ENCODE measurements at regions not wholly inside any gene's neighbourhood (a gene's known extent, or its start where the extent isn't known, plus 50 kb on each side); places are given as distances from the start of the nearest gene placed in this dataset.

GRCh38 chr10:124279298-124279697, 139.4 kb downstream of the OAT start:
- no peak for DNase-seq (ENCODE audit: low spot score)
- TF ChIP-seq, protein P1, sequence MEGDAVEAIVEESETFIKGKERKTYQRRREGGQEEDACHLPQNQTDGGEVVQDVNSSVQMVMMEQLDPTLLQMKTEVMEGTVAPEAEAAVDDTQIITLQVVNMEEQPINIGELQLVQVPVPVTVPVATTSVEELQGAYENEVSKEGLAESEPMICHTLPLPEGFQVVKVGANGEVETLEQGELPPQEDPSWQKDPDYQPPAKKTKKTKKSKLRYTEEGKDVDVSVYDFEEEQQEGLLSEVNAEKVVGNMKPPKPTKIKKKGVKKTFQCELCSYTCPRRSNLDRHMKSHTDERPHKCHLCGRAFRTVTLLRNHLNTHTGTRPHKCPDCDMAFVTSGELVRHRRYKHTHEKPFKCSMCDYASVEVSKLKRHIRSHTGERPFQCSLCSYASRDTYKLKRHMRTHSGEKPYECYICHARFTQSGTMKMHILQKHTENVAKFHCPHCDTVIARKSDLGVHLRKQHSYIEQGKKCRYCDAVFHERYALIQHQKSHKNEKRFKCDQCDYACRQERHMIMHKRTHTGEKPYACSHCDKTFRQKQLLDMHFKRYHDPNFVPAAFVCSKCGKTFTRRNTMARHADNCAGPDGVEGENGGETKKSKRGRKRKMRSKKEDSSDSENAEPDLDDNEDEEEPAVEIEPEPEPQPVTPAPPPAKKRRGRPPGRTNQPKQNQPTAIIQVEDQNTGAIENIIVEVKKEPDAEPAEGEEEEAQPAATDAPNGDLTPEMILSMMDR (IDR thresholded peaks at IDR 0.05; ENCODE audit: extremely low read depth, insufficient read depth, missing control alignments), result no peak
- in situ Hi-C loops (cut with MboI; ENCODE audit: low pct_unique_long_range_greater_than_20kb, low sequenced_read_pairs, unreplicated experiment), result no loop called here

- TF ChIP-seq, protein P1 (IDR thresholded peaks at IDR 0.05; ENCODE audit: extremely low read depth, insufficient read depth, missing control alignments), result no peak
- DNase-seq (ENCODE audit: low spot score), result no peak
- in situ Hi-C loops (cut with MboI; ENCODE audit: low pct_unique_long_range_greater_than_20kb, low sequenced_read_pairs, unreplicated experiment), result no loop called here
Observed at GRCh38 chr10:124278356-124278755, 140.4 kb downstream of the OAT start.

DNA sequence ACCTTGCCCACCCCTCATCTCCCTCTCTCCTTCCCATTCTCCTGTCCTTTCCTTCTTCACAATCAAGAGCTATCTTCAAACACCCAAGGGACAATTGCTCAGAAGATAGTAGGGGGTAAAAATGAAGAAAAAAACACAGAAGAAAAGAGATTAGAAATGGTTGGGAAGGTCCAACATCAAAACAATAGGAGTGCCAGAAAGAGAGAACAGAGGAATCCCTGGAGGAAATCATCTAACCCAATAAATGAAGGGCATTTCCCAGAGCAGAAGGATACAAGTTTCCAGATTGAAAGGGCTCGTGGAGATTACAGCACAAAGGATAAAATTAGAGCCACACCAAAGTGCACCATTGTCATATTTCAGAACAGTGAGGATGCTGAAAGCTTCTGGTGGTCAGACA, 145.6 kb downstream of the OAT start:
- TF ChIP-seq, protein P1 (IDR thresholded peaks at IDR 0.05; ENCODE audit: extremely low read depth, insufficient read depth, missing control alignments), result no peak
- in situ Hi-C loops (cut with MboI; ENCODE audit: low pct_unique_long_range_greater_than_20kb, low sequenced_read_pairs, unreplicated experiment), result no loop called here
- no peak for DNase-seq (ENCODE audit: low spot score)

- TF ChIP-seq, protein P1 (IDR thresholded peaks at IDR 0.05; ENCODE audit: extremely low read depth, insufficient read depth, missing control alignments), result no peak
- in situ Hi-C loops (cut with MboI; ENCODE audit: low pct_unique_long_range_greater_than_20kb, low sequenced_read_pairs, unreplicated experiment), result no loop called here
- no peak for DNase-seq (ENCODE audit: low spot score)
Observed at GRCh38 chr10:124271676-124272075, 147.0 kb downstream of the OAT start.

DNA sequence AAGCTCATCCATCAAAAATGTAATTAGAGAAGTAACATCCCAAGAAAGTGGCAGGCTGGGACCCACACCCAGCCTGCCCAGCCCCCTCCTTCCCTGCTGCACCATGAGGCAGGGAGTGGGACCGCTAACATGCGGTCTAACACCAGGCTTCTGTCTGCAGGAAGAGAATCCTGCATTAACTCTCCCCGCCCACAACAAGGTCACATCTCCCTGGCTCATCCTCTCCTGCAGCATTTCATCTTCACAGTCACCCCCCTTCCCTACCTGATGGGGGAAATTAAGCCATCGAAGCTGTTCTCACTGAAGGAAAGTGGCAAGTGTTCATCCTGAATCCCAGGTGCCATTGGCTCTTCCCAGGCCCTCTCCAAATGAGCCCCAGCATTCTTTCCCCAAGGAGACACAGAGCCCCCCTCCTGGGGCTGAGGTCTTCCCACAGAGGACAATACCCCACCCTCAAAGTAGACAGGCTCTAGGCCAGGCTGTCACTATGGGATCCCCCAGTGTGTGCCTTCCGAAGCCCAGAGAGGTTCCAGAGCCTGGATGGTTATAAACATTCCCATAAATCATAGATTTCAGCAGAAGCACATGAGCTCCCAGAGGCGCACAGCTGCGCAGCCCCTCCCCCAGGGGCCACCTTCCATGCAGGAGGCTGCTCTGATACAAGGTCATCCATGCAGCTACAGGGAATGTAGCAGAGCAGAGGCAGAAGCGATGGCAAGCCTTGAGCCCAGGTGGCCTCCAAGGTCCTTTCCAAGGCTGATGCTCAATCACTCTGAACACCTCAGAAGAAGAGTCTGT, 148.0 kb downstream of the OAT start:
- no peak for DNase-seq (ENCODE audit: low spot score)

DNA sequence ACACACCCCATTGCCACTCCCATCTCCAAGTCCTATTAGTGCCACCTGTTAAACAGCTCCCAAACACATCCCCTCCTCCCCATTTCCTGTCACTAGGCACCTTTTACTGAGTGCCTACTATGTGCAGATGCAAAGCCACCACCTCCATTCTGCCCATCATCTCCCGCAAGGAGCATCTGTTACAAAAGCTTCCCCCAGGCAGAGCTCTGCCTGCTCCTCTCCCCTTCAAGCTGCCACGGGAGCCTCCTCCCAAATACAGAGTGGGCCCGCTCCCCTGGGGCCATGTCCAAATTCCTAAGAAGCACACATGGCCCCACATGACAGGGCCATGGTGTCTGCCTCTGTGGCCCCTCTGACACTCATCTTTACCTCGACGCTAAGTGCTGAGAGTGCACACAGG, 149.7 kb downstream of the OAT start:
- TF ChIP-seq, protein P1 (IDR thresholded peaks at IDR 0.05; ENCODE audit: extremely low read depth, insufficient read depth, missing control alignments), result no peak
- DNase-seq (ENCODE audit: low spot score), result no peak
- in situ Hi-C loops (cut with MboI; ENCODE audit: low pct_unique_long_range_greater_than_20kb, low sequenced_read_pairs, unreplicated experiment), result no loop called here

More for the DNA sequence above, 148.0 kb downstream of the OAT start:
- TF ChIP-seq, protein P1 (IDR thresholded peaks at IDR 0.05; ENCODE audit: extremely low read depth, insufficient read depth, missing control alignments), result no peak
- in situ Hi-C loops (cut with MboI; ENCODE audit: low pct_unique_long_range_greater_than_20kb, low sequenced_read_pairs, unreplicated experiment), result no loop called here
